Endodermal cell (in vitro differentiated cells): ENCODE measurements at regions not wholly inside any gene's neighbourhood (a gene's known extent, or its start where the extent isn't known, plus 50 kb on each side); places are given as distances from the start of the nearest gene placed in this dataset.
"Not testable (repeated sequence)": the region's sequence is repeated elsewhere in the genome, so short reads cannot be mapped to it uniquely, and the experiment has no call there.

Source experiments
- DNase-seq: peaks from one replicate; pipeline ENCODE4 v3.0.0-alpha.2; 2017
- H3K27ac ChIP-seq: 2 replicates; pipeline ENCODE4 v1.5.1; 2013; ENCODE audit warnings: mild to moderate bottlenecking, low read depth, low read length, moderate library complexity
- H3K27me3 ChIP-seq: 2 replicates; pipeline ENCODE4 v1.6.1; 2013; ENCODE audit warnings: mild to moderate bottlenecking, low read length, moderate library complexity; ENCODE audit not compliant: insufficient read depth, control insufficient read depth, poor library complexity, severe bottlenecking
- H3K36me3 ChIP-seq: 2 replicates; pipeline ENCODE4 v1.7.0; 2013; ENCODE audit warnings: mild to moderate bottlenecking, low read length, moderate library complexity; ENCODE audit not compliant: control insufficient read depth, insufficient read depth
- H3K4me1 ChIP-seq: one replicate; pipeline ENCODE4 v1.7.0; 2013; ENCODE audit warnings: low read length; ENCODE audit not compliant: control insufficient read depth, insufficient read depth
- H3K4me3 ChIP-seq: 2 replicates; pipeline ENCODE4 v1.5.1; 2013; ENCODE audit warnings: mild to moderate bottlenecking, low read length, moderate library complexity
- H3K9ac ChIP-seq: 2 replicates; pipeline ENCODE4 v1.6.1; 2013; ENCODE audit warnings: mild to moderate bottlenecking, low read length, moderate library complexity; ENCODE audit not compliant: poor library complexity, severe bottlenecking; ENCODE audit errors: extremely low read depth
- H3K9me3 ChIP-seq: 2 replicates; pipeline ENCODE4 v1.6.1; 2013; ENCODE audit warnings: mild to moderate bottlenecking, low read length, moderate library complexity; ENCODE audit not compliant: control insufficient read depth
- H3K27ac Mint-ChIP-seq: 2 replicates; pipeline ENCODE4 v1.8.0; 2020; ENCODE audit warnings: mixed read lengths
- H3K27me3 Mint-ChIP-seq: 2 replicates; pipeline ENCODE4 v1.8.0; 2021; ENCODE audit warnings: mild to moderate bottlenecking, mixed read lengths; ENCODE audit not compliant: insufficient read depth
- H3K36me3 Mint-ChIP-seq: 2 replicates; pipeline ENCODE4 v1.8.0; 2020; ENCODE audit warnings: low read depth, mixed read lengths
- H3K4me1 Mint-ChIP-seq: 2 replicates; pipeline ENCODE4 v1.8.0; 2020; ENCODE audit warnings: mixed read lengths
- H3K4me3 Mint-ChIP-seq: 2 replicates; pipeline ENCODE4 v1.8.0; 2020; ENCODE audit warnings: mild to moderate bottlenecking, moderate library complexity, mixed read lengths
- H3K9me3 Mint-ChIP-seq: 2 replicates; pipeline ENCODE4 v1.8.0; 2020; ENCODE audit warnings: mild to moderate bottlenecking, mixed read lengths
- CTCF ChIP-seq: fragments of 200-600 bp; sonication (generic); conservative IDR thresholded peaks from 2 replicates; pipeline ENCODE4 v1.5.0; 2021; ENCODE audit warnings: antibody characterized with exemption, mild to moderate bottlenecking
- WGBS, 2 experiments: methylation state at CpG; one replicate each; pipeline versions ENCODE4 v1.1.5 to v1.1.7; 2013; ENCODE audit warnings: missing lambda C conversion rate in 2 of 2, mixed read lengths in 1 of 2; ENCODE audit not compliant: insufficient coverage in 1 of 2, insufficient read length in 1 of 2; 5-methylcytosine and 5-hydroxymethylcytosine counted together

GRCh38 chr20:29066341-29066740 lies 2191.1 kb upstream of the DEFB115 start:
- WGBS, 2 experiments = 40 to 54% methylated on average over 1 of the region's 1 CpG
- not testable (repeated sequence) for DNase-seq, H3K36me3 ChIP-seq, H3K27ac ChIP-seq, H3K4me1 Mint-ChIP-seq, H3K27me3 ChIP-seq, H3K4me1 ChIP-seq, H3K36me3 Mint-ChIP-seq, H3K4me3 Mint-ChIP-seq, H3K4me3 ChIP-seq, H3K27me3 Mint-ChIP-seq, H3K9ac ChIP-seq, H3K27ac Mint-ChIP-seq
- H3K9me3 ChIP-seq = peaks cover 44% of the 10 kb centered on the region
- peaks cover 83% of the 10 kb centered on the region for H3K9me3 Mint-ChIP-seq

- peaks cover 63% of the 10 kb centered on the region for H3K9me3 Mint-ChIP-seq
- not testable (repeated sequence) for H3K36me3 ChIP-seq, DNase-seq, H3K9ac ChIP-seq, H3K27me3 Mint-ChIP-seq, H3K27me3 ChIP-seq, H3K4me3 ChIP-seq, H3K36me3 Mint-ChIP-seq, H3K4me1 Mint-ChIP-seq, H3K27ac Mint-ChIP-seq, H3K4me3 Mint-ChIP-seq, H3K4me1 ChIP-seq, H3K27ac ChIP-seq
- peaks cover 25% of the 10 kb centered on the region for H3K9me3 ChIP-seq
- 62 to 82% methylated on average over 5 to 8 of the region's 8 CpGs for WGBS, 2 experiments
These were observed 2183.8 kb upstream of the DEFB115 start for GRCh38 chr20:29073640-29074039.

- no peaks in the 10 kb centered on the region for H3K36me3 ChIP-seq
- H3K9ac ChIP-seq = no peak overlapping the region
- TF ChIP-seq CTCF = no peak
- H3K4me3 ChIP-seq = no peak overlapping the region
- no peaks in the 10 kb centered on the region for H3K4me1 ChIP-seq
- H3K9me3 Mint-ChIP-seq = peaks cover 83% of the 10 kb centered on the region
- H3K4me3 Mint-ChIP-seq = no peak overlapping the region
- DNase-seq = no peak
- H3K4me1 Mint-ChIP-seq = no peaks in the 10 kb centered on the region
- peaks cover 54% of the 10 kb centered on the region for H3K9me3 ChIP-seq
- H3K27me3 ChIP-seq = no peaks in the 10 kb centered on the region
- WGBS, 2 experiments = 82 to 85% methylated on average over 38 to 68 of the region's 68 CpGs
- no peak overlapping the region for H3K27ac ChIP-seq
- H3K27ac Mint-ChIP-seq = no peak overlapping the region
- peaks cover 4% of the 10 kb centered on the region for H3K36me3 Mint-ChIP-seq
- no peaks in the 10 kb centered on the region for H3K27me3 Mint-ChIP-seq
These were observed 2177.4 kb upstream of the DEFB115 start for GRCh38 chr20:29079769-29080690.

GRCh38 chr20:29081712-29082111 lies 2175.8 kb upstream of the DEFB115 start:
- H3K9me3 ChIP-seq = peaks cover 57% of the 10 kb centered on the region
- H3K4me3 Mint-ChIP-seq, H3K4me3 ChIP-seq, H3K27ac Mint-ChIP-seq, H3K36me3 ChIP-seq, H3K27me3 ChIP-seq, H3K4me1 Mint-ChIP-seq, H3K27ac ChIP-seq, DNase-seq, H3K9ac ChIP-seq, H3K36me3 Mint-ChIP-seq, H3K4me1 ChIP-seq, H3K27me3 Mint-ChIP-seq: not testable (repeated sequence)
- no CpG with 5 or more reads among the region's 1 CpG for WGBS, 2 experiments
- H3K9me3 Mint-ChIP-seq = peaks cover 84% of the 10 kb centered on the region
